ENCODE measurements at regions not wholly inside any gene's neighbourhood (a gene's known extent, or its start where the extent isn't known, plus 50 kb on each side); places are given as distances from the start of the nearest gene placed in this dataset.
"Not testable (repeated sequence)": the region's sequence is repeated elsewhere in the genome, so short reads cannot be mapped to it uniquely, and the experiment has no call there.

GRCh38 chr5:102678267-102679058 is 76.6 kb upstream of the PAM start:
- DNase-seq (ENCODE audit: low read depth): no peak
- no peak for TF ChIP-seq CTCF (conservative IDR thresholded peaks at IDR 0.05; ENCODE audit: low read depth, low read length)
- no peak overlapping the region for H3K4me3 ChIP-seq (ENCODE audit: low read depth, low read length)

- H3K4me3 ChIP-seq (ENCODE audit: low read depth, low read length): no peak overlapping the region
- TF ChIP-seq CTCF (conservative IDR thresholded peaks at IDR 0.05; ENCODE audit: low read depth, low read length): peak; percentile 97
- DNase-seq (ENCODE audit: low read depth): no peak
Observed at GRCh38 chr5:102681403-102681983, 73.6 kb upstream of the PAM start.

- no peak for DNase-seq (ENCODE audit: low read depth)
- no peak for TF ChIP-seq CTCF (conservative IDR thresholded peaks at IDR 0.05; ENCODE audit: low read depth, low read length)
- H3K4me3 ChIP-seq (ENCODE audit: low read depth, low read length): no peak overlapping the region
Observed at GRCh38 chr5:102682101-102682647, 72.9 kb upstream of the PAM start.

GRCh38 chr5:102688076-102688475 is 67.0 kb upstream of the PAM start:
- not testable (repeated sequence) for DNase-seq (ENCODE audit: low read depth); H3K4me3 ChIP-seq (ENCODE audit: low read depth, low read length)

GRCh38 chr5:102688581-102689342 is 66.3 kb upstream of the PAM start:
- not testable (repeated sequence) for DNase-seq (ENCODE audit: low read depth); H3K4me3 ChIP-seq (ENCODE audit: low read depth, low read length)

GRCh38 chr5:102690910-102691309 is 64.2 kb upstream of the PAM start:
- H3K4me3 ChIP-seq (ENCODE audit: low read depth, low read length): no peak overlapping the region
- DNase-seq (ENCODE audit: low read depth): no peak
- TF ChIP-seq CTCF (conservative IDR thresholded peaks at IDR 0.05; ENCODE audit: low read depth, low read length): no peak

GRCh38 chr5:102691434-102691833 is 63.7 kb upstream of the PAM start:
- no peak for DNase-seq (ENCODE audit: low read depth)
- no peak for TF ChIP-seq CTCF (conservative IDR thresholded peaks at IDR 0.05; ENCODE audit: low read depth, low read length)
- H3K4me3 ChIP-seq (ENCODE audit: low read depth, low read length): no peak overlapping the region

All from epithelial cell of proximal tubule (primary cell).